HepG2 (cell line): ENCODE measurements at regions not wholly inside any gene's neighbourhood (a gene's known extent, or its start where the extent isn't known, plus 50 kb on each side); places are given as distances from the start of the nearest gene placed in this dataset.

Source experiments
- ATAC-seq: fragments of 200-7000 bp; cut with Tn5 transposase; 3 replicates; pipeline ENCODE4 v1.9.1; 2020; ENCODE audit warnings: mild to moderate bottlenecking, moderate library complexity
- BruUV-seq: library from RNA; stranded (reverse); fragments of 400-500 nt; replicated peaks from 2 replicates; lab custom pipeline; 2021; lab: Mats Ljungman, UMichigan
- CTCF ChIA-PET: fragments of 300-600 bp; formaldehyde crosslinking; extraction: SDS; loops from one replicate; lab custom pipeline; 2021; ENCODE audit warnings: low total read pairs, inconsistent platforms, low intra/inter-chr PET ratio; lab: Yijun Ruan, JAX
- POLR2A ChIA-PET: fragments of 350-600 bp; sonication (Branson Sonifier 250); formaldehyde crosslinking; loops from one replicate; lab custom pipeline; 2020; ENCODE audit warnings: antibody characterized with exemption, inconsistent platforms; lab: Yijun Ruan, JAX
- DNase-seq: peaks from one replicate; pipeline ENCODE4 v3.0.0-alpha.2; 2015; ENCODE audit warnings: low spot score
- FAIRE-seq: peaks from 3 replicates; lab custom pipeline; 2011; peaks lifted over from hg19 to GRCh38; lab: Jason Lieb, UNC
- H2AFZ ChIP-seq: one replicate; pipeline ENCODE4 v1.6.1; 2011; ENCODE audit warnings: low read length, inconsistent platforms
- H3K27ac ChIP-seq: fragments of 300-600 bp; 3 replicates; pipeline ENCODE4 v1.8.0; 2011; ENCODE audit warnings: mixed run types, mild to moderate bottlenecking, mixed read lengths, low read length, inconsistent platforms; ENCODE audit not compliant: insufficient read depth; ENCODE audit errors: extremely low read length
- H3K27me3 ChIP-seq, 2 experiments: fragments of 200-600 bp in 1 of 2; 2 replicates in 1 of 2; 3 replicates in 1 of 2; pipeline versions ENCODE4 v1.6.0 to v1.8.0; 2011; ENCODE audit warnings: low read length in 2 of 2, mild to moderate bottlenecking in 2 of 2, moderate library complexity in 2 of 2, inconsistent platforms in 1 of 2; ENCODE audit not compliant: insufficient read depth in 2 of 2, control insufficient read depth in 1 of 2
- H3K36me3 ChIP-seq, 2 experiments: fragments of 200-600 bp in 1 of 2; replicated peaks in 1 of 2; 2 replicates in 1 of 2; 3 replicates in 1 of 2; pipeline versions ENCODE4 v1.5.1 to v1.8.0; 2011; ENCODE audit warnings: low read length in 2 of 2, inconsistent platforms in 1 of 2; ENCODE audit not compliant: insufficient read depth in 2 of 2, control insufficient read depth in 1 of 2
- H3K4me1 ChIP-seq: 2 replicates; pipeline ENCODE4 v1.5.1; 2012; ENCODE audit warnings: low read length, inconsistent platforms; ENCODE audit not compliant: insufficient read depth
- H3K4me2 ChIP-seq: 2 replicates; pipeline ENCODE4 v1.6.0; 2011; ENCODE audit warnings: low read depth, low read length, inconsistent platforms
- H3K4me3 ChIP-seq, 3 experiments: fragments of 200-600 bp in 1 of 3; sonication (generic), shearing (Covaris generic) in 1 of 3; replicated peaks in 1 of 3; 2 replicates each; pipeline ENCODE4 v1.5.1; 2011 to 2016; ENCODE audit warnings: low read length in 3 of 3, inconsistent platforms in 2 of 3, low read depth in 2 of 3, mild to moderate bottlenecking in 2 of 3, control low read depth in 1 of 3, mixed read lengths in 1 of 3; ENCODE audit not compliant: insufficient read depth in 1 of 3
- H3K79me2 ChIP-seq: one replicate; pipeline ENCODE4 v1.6.1; 2011; ENCODE audit warnings: low read length, inconsistent platforms; ENCODE audit not compliant: insufficient read depth
- H3K9ac ChIP-seq: 2 replicates; pipeline ENCODE4 v1.6.0; 2011; ENCODE audit warnings: mild to moderate bottlenecking, low read depth, low read length, inconsistent platforms; ENCODE audit not compliant: insufficient read depth
- H3K9me3 ChIP-seq: 2 replicates; pipeline ENCODE4 v1.5.1; 2012; ENCODE audit warnings: mild to moderate bottlenecking, low read length
- H4K20me1 ChIP-seq: 2 replicates; pipeline ENCODE4 v1.6.0; 2011; ENCODE audit warnings: inconsistent platforms, mild to moderate bottlenecking, low read length, moderate library complexity; ENCODE audit not compliant: insufficient read depth
- BATF2 ChIP-seq: sonication (generic); formaldehyde crosslinking; IDR thresholded peaks from 2 replicates; pipeline ENCODE4 v1.8.0; 2022; ENCODE audit warnings: mild to moderate bottlenecking, missing genetic modification reagents, moderate library complexity
- DBP ChIP-seq: sonication (generic); formaldehyde crosslinking; IDR thresholded peaks from 2 replicates; pipeline ENCODE4 v1.4.0; 2020; ENCODE audit warnings: missing genetic modification reagents; ENCODE audit errors: not compliant biosample characterization
- ETV5 ChIP-seq: IDR thresholded peaks from 2 replicates; pipeline ENCODE4 v1.6.1; 2018; ENCODE audit warnings: missing biosample characterization, missing genetic modification reagents, inconsistent platforms, borderline replicate concordance
- FOXP4 ChIP-seq: sonication (generic); formaldehyde crosslinking; IDR thresholded peaks from 2 replicates; pipeline ENCODE4 v1.4.0; 2020; ENCODE audit warnings: missing genetic modification reagents
- HOMEZ ChIP-seq: IDR thresholded peaks from 2 replicates; pipeline ENCODE4 v1.6.1; 2016; ENCODE audit warnings: low read depth
- MED13 ChIP-seq: sonication (generic); formaldehyde crosslinking; IDR thresholded peaks from 2 replicates; pipeline ENCODE4 v1.5.0; 2020; ENCODE audit warnings: missing genetic modification reagents
- MYNN ChIP-seq: sonication (generic); formaldehyde crosslinking; IDR thresholded peaks from 2 replicates; pipeline ENCODE4 v1.4.0; 2020; ENCODE audit warnings: mild to moderate bottlenecking, low read depth, missing genetic modification reagents
- NFKB2 ChIP-seq: sonication (generic); formaldehyde crosslinking; IDR thresholded peaks from 2 replicates; pipeline ENCODE4 v1.4.0; 2020; ENCODE audit warnings: missing genetic modification reagents, borderline replicate concordance
- ZNF331 ChIP-seq: sonication (generic); formaldehyde crosslinking; IDR thresholded peaks from 2 replicates; pipeline ENCODE4 v1.4.0; 2020; ENCODE audit warnings: missing genetic modification reagents
- ZNF350 ChIP-seq: sonication (generic); formaldehyde crosslinking; IDR thresholded peaks from 2 replicates; pipeline ENCODE4 v1.4.0; 2020; ENCODE audit warnings: mild to moderate bottlenecking, low read depth, missing genetic modification reagents, borderline replicate concordance
- ZNF598 ChIP-seq: sonication (generic); formaldehyde crosslinking; IDR thresholded peaks from 2 replicates; pipeline ENCODE4 v1.5.1; 2020; ENCODE audit warnings: mild to moderate bottlenecking, missing genetic modification reagents, borderline replicate concordance
- ZNF614 ChIP-seq: IDR thresholded peaks from 2 replicates; pipeline ENCODE4 v1.6.1; 2018; ENCODE audit warnings: missing biosample characterization, missing genetic modification reagents, inconsistent platforms, borderline replicate concordance
- ZNF839 ChIP-seq: sonication (generic); formaldehyde crosslinking; IDR thresholded peaks from 2 replicates; pipeline ENCODE4 v1.4.0; 2020; ENCODE audit warnings: missing genetic modification reagents, mild to moderate bottlenecking, borderline replicate concordance
- ZNF841 ChIP-seq: sonication (generic); formaldehyde crosslinking; IDR thresholded peaks from 2 replicates; pipeline ENCODE4 v1.8.1; 2023; ENCODE audit warnings: missing genetic modification reagents, borderline replicate concordance
- WGBS: methylation state at CpG from one replicate; pipeline ENCODE4 v1.1.6; 2017; ENCODE audit warnings: low lambda C conversion rate; 5-methylcytosine and 5-hydroxymethylcytosine counted together
- in situ Hi-C: cut with HindIII; loops from 2 replicates; pipeline ENCODE4 v1.10.0; 2017; ENCODE audit warnings: low pct_unique_long_range_greater_than_20kb; ENCODE audit not compliant: extremely low pct_ligation_motif_present
- intact Hi-C: fragments of 100-400 bp; cut with micrococcal nuclease; formaldehyde crosslinking; loops from one replicate; pipeline ENCODE4 v1.10.0; 2022; ENCODE audit not compliant: unreplicated experiment
- TF ChIP-seq, protein P1 (sequence below): sonication (generic); formaldehyde crosslinking; IDR thresholded peaks from 2 replicates; pipeline ENCODE4 v1.4.0; 2020; ENCODE audit warnings: missing genetic modification reagents, borderline replicate concordance
- TF ChIP-seq, protein P2 (sequence below): sonication (generic); formaldehyde crosslinking; IDR thresholded peaks from 2 replicates; pipeline ENCODE4 v1.5.0; 2020; ENCODE audit warnings: missing genetic modification reagents, mild to moderate bottlenecking, borderline replicate concordance

DNA sequence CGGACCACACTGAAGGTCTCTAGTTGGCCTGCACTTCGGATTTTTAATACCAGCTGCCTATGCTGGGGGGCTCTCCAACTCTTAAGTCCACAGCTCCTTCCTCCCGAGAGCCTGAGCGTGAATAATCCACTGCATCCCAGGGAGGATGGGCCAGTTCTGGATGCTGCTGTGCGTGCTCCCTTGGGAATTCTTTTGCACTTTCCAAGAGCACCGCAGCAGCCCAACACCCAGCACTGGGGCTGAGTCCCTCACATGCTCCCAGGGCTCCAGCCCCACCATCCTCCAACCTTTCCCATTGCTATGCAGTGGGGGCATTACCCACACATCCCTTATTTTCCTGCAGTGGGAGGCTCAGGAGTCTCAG is 136.4 kb upstream of the IQSEC1 start:
- H3K36me3 ChIP-seq, result peaks cover 0 to 13% of the 10 kb centered on the region in 2 experiments; a peak in 1 of 5 replicates
- TF ChIP-seq NFKB2 (CRISPR knock-in tag), result no peak
- TF ChIP-seq ZNF839 (CRISPR knock-in tag), result no peak
- no peak for TF ChIP-seq MYNN
- TF ChIP-seq ZNF598 (CRISPR knock-in tag), result no peak
- no peak for TF ChIP-seq ZNF350 (CRISPR knock-in tag)
- TF ChIP-seq DBP (CRISPR knock-in tag), result no peak
- no peak for TF ChIP-seq ZNF331 (CRISPR knock-in tag)
- TF ChIP-seq, protein P1, sequence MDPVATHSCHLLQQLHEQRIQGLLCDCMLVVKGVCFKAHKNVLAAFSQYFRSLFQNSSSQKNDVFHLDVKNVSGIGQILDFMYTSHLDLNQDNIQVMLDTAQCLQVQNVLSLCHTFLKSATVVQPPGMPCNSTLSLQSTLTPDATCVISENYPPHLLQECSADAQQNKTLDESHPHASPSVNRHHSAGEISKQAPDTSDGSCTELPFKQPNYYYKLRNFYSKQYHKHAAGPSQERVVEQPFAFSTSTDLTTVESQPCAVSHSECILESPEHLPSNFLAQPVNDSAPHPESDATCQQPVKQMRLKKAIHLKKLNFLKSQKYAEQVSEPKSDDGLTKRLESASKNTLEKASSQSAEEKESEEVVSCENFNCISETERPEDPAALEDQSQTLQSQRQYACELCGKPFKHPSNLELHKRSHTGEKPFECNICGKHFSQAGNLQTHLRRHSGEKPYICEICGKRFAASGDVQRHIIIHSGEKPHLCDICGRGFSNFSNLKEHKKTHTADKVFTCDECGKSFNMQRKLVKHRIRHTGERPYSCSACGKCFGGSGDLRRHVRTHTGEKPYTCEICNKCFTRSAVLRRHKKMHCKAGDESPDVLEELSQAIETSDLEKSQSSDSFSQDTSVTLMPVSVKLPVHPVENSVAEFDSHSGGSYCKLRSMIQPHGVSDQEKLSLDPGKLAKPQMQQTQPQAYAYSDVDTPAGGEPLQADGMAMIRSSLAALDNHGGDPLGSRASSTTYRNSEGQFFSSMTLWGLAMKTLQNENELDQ (CRISPR knock-in tag), result no peak
- TF ChIP-seq ZNF841 (CRISPR knock-in tag), result no peak
- no peak for TF ChIP-seq HOMEZ
- no peak for TF ChIP-seq BATF2 (CRISPR knock-in tag)
- TF ChIP-seq ZNF614 (CRISPR knock-in tag), result no peak
- TF ChIP-seq, protein P2, sequence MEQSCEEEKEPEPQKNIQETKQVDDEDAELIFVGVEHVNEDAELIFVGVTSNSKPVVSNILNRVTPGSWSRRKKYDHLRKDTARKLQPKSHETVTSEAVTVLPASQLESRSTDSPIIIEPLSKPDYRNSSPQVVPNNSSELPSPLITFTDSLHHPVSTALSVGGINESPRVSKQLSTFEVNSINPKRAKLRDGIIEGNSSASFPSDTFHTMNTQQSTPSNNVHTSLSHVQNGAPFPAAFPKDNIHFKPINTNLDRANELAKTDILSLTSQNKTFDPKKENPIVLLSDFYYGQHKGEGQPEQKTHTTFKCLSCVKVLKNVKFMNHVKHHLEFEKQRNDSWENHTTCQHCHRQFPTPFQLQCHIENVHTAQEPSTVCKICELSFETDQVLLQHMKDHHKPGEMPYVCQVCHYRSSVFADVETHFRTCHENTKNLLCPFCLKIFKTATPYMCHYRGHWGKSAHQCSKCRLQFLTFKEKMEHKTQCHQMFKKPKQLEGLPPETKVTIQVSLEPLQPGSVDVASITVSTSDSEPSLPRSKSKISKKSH, result no peak
- TF ChIP-seq MED13 (CRISPR knock-in tag), result no peak
- no peak for TF ChIP-seq ETV5
- TF ChIP-seq FOXP4 (CRISPR knock-in tag), result no peak
- in situ Hi-C loops (no loop called here), intact Hi-C loops (no loop called here)
- H4K20me1 ChIP-seq, result 0 out of 2 replicates have a peak, but pooled peaks cover 6% of the 10 kb centered on the region
- BruUV-seq, result no TSS peak
- no peak overlapping the region for H3K4me2 ChIP-seq
- no peaks in the 10 kb centered on the region for H3K79me2 ChIP-seq
- FAIRE-seq (no peak), DNase-seq (no peak), ATAC-seq (no peak)
- no peak overlapping the region for H3K9ac ChIP-seq
- H3K4me3 ChIP-seq, result no peak overlapping the region
- 95% methylated on average over 4 of the region's 6 CpGs for WGBS
- ChIA-PET CTCF (no interaction called here), POLR2A (no interaction called here)
- no peaks in the 10 kb centered on the region for H3K9me3 ChIP-seq
- no peaks in the 10 kb centered on the region for H3K4me1 ChIP-seq
- no peak overlapping the region for H3K27ac ChIP-seq
- no peaks in the 10 kb centered on the region for H3K27me3 ChIP-seq
- no peak overlapping the region for H2AFZ ChIP-seq
